HepG2 (cell line): ENCODE measurements at regions not wholly inside any gene's neighbourhood (a gene's known extent, or its start where the extent isn't known, plus 50 kb on each side); places are given as distances from the start of the nearest gene placed in this dataset.

Experiments
- FOXP1 ChIP-seq, 2 experiments: fragments of 450-650 bp in 1 of 2; IDR thresholded peaks; 2 replicates each; pipeline ENCODE4 v1.6.1; 2017 to 2018; ENCODE audit warnings: antibody characterized with exemption in 1 of 2
- POLR2AphosphoS5 ChIP-seq: IDR thresholded peaks from 2 replicates; pipeline ENCODE4 v1.6.1; 2012; ENCODE audit warnings: low read depth, low read length
- SKI ChIP-seq: fragments of 450-650 bp; IDR thresholded peaks from one replicate; pipeline ENCODE4 v1.6.1; 2018; ENCODE audit warnings: mild to moderate bottlenecking; ENCODE audit not compliant: partially characterized antibody

DNA sequence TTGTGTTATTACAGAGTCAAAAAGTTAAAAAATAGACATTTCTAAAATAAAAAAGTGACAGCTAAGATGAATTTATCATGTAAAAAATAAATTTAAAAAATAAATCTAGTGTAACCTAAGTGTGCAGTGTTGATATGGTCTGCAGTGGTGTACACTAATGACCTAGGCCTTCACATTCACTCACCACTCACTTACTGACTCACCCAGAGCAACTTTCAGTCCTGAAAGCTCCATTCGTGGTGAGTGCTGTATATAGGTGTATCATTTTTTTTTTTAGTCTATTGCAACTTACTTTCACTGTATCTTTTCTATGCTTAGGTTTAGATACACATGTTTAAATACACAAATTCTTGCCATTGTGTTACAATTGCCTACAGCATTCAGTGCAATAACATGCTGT is 459.4 kb upstream of the ROBO1 start:
- TF ChIP-seq FOXP1 (IDR thresholded peaks at IDR 0.05), result no peak
- no peak for TF ChIP-seq FOXP1 (CRISPR knock-in tag; IDR thresholded peaks at IDR 0.05)
- TF ChIP-seq SKI, result no peak
- TF ChIP-seq POLR2AphosphoS5, result no peak
